ES-I3 (cell line): ENCODE measurements at regions not wholly inside any gene's neighbourhood (a gene's known extent, or its start where the extent isn't known, plus 50 kb on each side); places are given as distances from the start of the nearest gene placed in this dataset.

Experiments used
- H3K36me3 ChIP-seq: 2 replicates; pipeline ENCODE4 v1.6.1; 2013; ENCODE audit warnings: mild to moderate bottlenecking, low read length, control low read depth, moderate library complexity; ENCODE audit not compliant: insufficient read depth
- H3K4me1 ChIP-seq: 2 replicates; pipeline ENCODE4 v1.6.1; 2013; ENCODE audit warnings: mild to moderate bottlenecking, control low read depth, low read length; ENCODE audit not compliant: insufficient read depth
- H3K9ac ChIP-seq: 2 replicates; pipeline ENCODE4 v1.6.1; 2013; ENCODE audit warnings: low read depth, mild to moderate bottlenecking, low read length, moderate library complexity
- H3K9me3 ChIP-seq: 2 replicates; pipeline ENCODE4 v1.6.1; 2013; ENCODE audit warnings: mild to moderate bottlenecking, low read length, moderate library complexity; ENCODE audit not compliant: control insufficient read depth, insufficient read depth

DNA sequence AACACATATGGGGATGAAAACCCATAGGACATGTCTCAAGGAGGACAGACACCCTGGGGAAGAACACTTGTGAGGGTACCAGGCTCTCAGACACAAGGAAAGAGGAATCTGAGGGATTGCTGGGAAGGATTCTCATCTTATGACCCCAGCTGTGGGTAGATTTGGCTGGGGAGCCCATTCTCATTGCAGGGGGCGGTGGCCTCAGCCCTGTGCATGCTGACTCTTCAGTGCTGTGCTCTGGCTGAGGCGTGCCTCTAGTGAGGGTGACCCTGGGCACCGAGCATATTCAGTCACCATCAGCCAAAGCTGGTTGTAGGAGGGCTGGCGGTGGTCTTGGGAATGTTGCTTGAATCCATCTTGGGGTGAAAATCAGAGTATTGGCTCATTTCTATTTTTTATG lies 140.7 kb downstream of the TM9SF2 start:
- H3K36me3 ChIP-seq = no peaks in the 10 kb centered on the region
- no peaks in the 10 kb centered on the region for H3K4me1 ChIP-seq
- H3K9me3 ChIP-seq = no peaks in the 10 kb centered on the region
- no peak overlapping the region for H3K9ac ChIP-seq

DNA sequence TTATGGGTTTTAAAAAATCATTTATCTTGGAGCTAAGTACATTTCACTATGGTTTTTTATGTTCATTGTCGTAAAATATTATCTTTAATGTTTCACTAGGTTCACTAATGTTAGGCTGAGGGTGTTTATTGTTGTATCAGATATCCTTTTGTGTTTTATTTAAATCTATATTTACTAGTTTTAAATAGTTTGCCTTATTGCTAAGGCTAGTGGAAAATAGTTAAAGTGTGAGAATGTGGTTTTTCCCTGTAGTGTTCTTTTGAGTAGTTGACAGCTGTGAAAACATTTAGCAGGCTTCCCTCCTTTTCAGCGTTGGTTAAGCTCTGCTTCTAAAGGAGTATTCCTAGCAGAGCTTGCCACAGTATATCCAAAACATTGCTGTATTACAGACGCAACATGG lies 139.0 kb downstream of the TM9SF2 start:
- no peaks in the 10 kb centered on the region for H3K4me1 ChIP-seq
- H3K36me3 ChIP-seq = no peaks in the 10 kb centered on the region
- H3K9ac ChIP-seq = no peak overlapping the region
- H3K9me3 ChIP-seq = no peaks in the 10 kb centered on the region

DNA sequence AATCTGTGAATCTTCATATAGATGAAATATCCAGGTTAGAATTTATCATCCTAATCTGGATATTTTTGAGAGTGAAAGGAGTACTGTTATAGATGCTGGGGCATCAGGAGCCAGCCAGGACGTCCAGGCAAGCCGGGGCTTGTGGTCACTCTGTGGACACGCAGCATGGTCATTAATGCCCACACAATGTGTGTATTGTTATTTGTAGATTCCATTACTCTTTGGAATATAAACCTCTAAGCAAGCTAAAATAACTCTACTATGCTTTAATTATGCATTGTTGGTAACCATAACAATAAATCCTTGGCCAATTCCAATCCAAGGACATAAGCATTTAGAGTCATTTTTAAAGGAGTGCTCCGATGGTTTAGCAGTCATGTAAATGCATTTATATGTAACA lies 137.9 kb downstream of the TM9SF2 start:
- Histone ChIP-seq H3K9me3 (no peaks in the 10 kb centered on the region), H3K4me1 (no peaks in the 10 kb centered on the region), H3K9ac (no peak overlapping the region), H3K36me3 (no peaks in the 10 kb centered on the region)

DNA sequence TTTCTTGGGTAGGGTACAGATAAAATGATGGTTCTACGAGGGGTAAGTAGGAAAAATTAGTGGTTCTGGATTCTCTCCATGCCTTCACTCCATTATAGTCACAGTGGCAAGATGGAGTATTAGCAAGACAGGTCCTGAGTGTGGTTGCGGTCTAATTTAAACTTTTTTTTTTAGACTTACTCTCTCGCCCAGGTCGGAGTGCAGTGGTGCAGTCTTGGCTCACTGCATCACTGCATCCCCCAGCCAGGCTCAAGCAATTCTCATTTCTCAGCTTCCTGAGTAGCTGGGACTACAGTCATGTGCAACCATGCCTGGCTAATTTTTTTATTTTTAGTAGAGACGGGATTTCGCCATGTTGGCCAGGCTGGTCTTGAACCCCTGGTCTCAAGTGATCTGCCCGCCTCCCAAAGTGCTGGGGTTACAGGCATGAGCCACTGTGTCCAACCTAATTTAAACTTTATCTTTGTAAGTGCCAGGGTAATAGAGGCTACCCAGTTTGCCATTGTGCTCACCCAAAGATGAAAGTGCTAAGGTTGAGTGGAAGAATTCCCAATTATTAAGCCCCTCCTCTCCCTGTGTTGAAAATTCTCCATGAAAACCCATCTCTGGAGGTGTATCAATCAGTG lies 135.6 kb downstream of the TM9SF2 start:
- Histone ChIP-seq H3K36me3 (no peaks in the 10 kb centered on the region), H3K9ac (no peak overlapping the region), H3K9me3 (no peaks in the 10 kb centered on the region), H3K4me1 (no peaks in the 10 kb centered on the region)

DNA sequence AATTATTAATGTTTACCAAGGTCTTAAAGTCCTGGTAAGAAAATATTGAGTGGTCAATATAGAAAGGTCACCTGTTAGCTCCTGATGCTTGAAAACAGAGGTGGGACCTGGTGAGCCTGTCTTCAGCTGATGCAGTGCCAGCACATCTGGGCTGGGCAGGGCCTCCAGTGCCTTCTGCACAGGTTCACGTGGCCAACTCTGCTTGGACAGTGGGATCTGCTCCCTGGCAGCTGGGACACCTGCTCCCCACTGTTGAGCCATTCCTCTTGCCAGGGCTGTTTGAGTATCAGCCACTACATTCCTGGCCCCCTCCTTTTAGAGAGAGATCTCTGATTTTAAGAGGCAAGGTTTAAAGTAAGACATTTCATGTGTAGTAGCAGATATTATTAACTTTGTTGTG lies 135.0 kb downstream of the TM9SF2 start:
- Histone ChIP-seq H3K36me3 (no peaks in the 10 kb centered on the region), H3K9me3 (no peaks in the 10 kb centered on the region), H3K9ac (no peak overlapping the region), H3K4me1 (no peaks in the 10 kb centered on the region)

DNA sequence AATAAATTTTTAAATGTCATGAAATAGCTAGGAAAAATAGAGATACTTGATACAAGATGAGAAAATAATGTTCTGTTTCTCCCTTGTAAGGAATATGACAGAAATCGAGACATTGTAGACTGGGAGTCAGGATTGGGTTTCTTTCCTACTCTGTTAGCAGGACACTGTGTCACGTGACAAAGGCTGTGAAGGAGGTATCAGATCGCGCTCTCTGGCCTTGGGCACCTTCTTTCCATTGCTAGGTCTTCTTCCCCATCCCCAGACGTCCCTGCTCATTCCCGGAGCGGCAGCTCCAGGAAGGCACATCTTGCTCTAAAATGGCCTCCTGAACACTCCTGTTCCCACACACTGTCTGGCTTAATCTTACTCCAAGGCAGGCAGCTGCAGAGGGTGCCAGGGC lies 133.4 kb downstream of the TM9SF2 start:
- Histone ChIP-seq H3K4me1 (no peaks in the 10 kb centered on the region), H3K36me3 (no peaks in the 10 kb centered on the region), H3K9me3 (no peaks in the 10 kb centered on the region), H3K9ac (no peak overlapping the region)

DNA sequence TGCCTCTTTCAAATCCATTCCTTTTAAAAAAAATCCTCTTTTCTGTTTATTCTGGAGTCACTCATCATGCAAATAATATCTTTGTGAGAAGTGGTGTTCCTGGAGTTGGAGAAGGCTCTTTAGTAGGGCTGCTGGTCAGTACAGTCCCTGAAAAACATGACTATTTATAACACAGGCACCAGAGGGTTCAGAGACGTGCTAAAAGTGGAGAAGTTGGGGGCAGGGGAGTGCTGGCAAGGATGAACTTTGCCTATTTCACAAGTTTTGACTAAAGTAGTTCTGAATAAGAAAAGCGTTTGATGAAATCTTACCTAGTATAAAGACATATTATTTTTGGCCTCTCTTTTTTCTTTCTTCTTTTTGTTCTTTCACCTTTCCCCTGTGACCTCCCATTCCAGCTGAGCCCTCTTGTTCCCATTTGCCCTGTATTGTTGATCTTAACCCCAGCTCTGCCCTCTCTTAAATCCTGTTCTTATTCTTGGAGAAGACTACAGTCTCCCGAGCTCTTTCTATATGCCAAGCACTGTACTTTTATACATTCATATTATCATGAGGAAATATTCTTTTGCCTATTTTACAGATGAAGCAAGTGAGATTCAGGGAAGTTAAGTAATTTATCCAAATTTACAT lies 129.1 kb downstream of the TM9SF2 start:
- H3K9me3 ChIP-seq = no peaks in the 10 kb centered on the region
- H3K36me3 ChIP-seq = no peaks in the 10 kb centered on the region
- peaks cover 13% of the 10 kb centered on the region; the same call in 1 of the 2 replicates for H3K4me1 ChIP-seq
- no peak overlapping the region for H3K9ac ChIP-seq

DNA sequence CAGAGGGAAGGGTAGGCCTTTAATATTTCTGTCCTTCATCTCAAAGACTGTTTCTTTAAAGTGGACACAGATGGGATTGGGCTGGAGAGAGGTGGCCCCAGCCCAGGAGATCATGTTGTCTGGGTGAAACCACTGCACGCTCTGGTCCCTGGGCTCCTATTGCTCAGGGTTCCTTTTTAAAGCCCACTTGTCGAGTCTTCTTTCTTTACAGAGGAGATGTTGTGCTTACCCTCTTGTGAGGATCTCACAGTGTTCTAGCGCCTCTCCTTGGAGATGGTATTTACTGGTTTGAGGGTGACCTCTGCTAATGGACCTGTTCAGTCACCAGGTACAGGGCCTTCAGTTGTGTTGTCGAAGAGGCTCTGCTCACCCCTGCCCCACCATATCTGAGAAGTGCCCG lies 128.4 kb downstream of the TM9SF2 start:
- no peaks in the 10 kb centered on the region; the same call in 1 of the 2 replicates for H3K36me3 ChIP-seq
- H3K9ac ChIP-seq = no peak overlapping the region
- no peaks in the 10 kb centered on the region for H3K9me3 ChIP-seq
- peaks cover 17% of the 10 kb centered on the region for H3K4me1 ChIP-seq

DNA sequence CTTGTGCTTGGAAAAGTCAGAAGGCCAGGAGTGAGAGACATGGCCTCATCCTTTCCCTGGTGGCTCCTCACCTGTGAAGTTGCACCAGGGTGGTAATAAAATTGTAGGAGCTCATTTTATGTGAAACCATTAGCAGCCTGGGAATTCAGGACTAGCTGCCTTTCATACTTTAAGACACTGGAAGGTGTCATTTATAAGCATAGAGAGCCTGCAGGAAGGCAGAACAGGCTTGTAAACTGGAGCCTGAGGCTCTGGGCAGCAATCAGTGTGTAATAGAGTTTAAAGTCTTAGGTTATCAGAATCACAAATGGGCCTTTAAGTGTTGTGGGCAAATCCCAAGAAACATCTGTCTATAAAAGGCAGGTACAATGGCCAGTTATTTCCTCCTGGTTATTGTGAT lies 127.2 kb downstream of the TM9SF2 start:
- Histone ChIP-seq H3K9ac (no peak overlapping the region), H3K36me3 (no peaks in the 10 kb centered on the region; the same call in 1 of the 2 replicates), H3K4me1 (peaks cover 20% of the 10 kb centered on the region), H3K9me3 (no peaks in the 10 kb centered on the region)

DNA sequence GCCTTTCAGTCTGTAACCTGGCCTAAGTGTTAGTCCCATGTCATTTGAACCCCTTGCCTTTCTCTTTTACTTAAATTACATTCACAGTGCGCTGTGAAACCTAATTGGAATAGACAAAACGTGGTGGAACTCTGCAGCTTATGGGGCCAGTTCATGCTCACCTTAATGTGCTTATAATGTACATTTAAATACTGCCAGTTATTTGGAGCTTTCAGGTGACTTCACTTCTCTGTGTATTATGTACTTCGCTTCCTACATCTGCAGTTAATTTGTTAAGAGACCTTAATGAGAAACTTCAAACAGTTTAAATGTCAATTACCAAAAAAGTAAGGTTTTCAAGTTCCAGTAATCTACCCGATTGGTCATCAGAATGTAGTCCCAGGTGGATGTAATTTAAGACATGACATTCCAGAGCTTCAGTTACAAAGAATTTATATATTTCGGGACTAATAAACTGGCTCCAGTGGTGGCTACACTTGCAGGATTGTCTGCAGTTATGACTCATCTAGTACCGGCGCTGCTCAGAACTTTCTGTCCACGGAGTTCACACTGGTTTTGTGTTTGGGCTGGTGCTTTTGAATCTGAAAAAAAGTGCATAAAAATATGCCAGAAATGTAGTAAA lies 125.3 kb downstream of the TM9SF2 start:
- H3K9me3 ChIP-seq = no peaks in the 10 kb centered on the region
- H3K9ac ChIP-seq = no peak overlapping the region
- H3K4me1 ChIP-seq = peaks cover 20% of the 10 kb centered on the region
- H3K36me3 ChIP-seq = no peaks in the 10 kb centered on the region; the same call in 1 of the 2 replicates

DNA sequence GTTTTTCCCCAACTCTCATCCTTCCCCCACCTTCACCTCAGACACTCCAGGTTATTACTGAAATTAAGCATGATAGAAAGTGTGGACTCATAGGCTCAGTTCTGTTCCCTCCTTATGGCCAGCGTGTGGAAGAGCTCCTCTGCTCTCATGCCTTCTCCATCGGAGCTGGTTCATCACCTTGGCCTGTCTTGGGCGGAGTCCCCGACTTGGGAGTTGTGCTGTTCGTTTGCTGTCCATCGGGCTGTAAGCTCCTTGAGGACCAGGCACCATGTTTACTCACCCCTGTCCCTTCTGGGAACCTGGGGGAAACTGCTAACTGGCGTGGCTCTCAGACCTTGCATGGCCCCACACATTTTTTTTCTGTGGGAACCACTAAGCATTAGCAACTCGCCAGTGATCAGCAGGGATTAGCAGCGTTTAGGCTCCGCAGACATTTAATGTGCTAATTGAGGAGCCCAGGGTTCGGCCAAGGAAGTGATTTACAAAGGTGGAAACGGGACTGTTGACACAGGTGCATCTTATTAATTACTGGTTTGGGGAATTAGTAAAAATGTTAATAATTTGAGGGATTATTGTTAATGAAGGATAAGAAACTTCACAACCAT lies 123.8 kb downstream of the TM9SF2 start:
- H3K4me1 ChIP-seq = peaks cover 20% of the 10 kb centered on the region
- no peaks in the 10 kb centered on the region for H3K9me3 ChIP-seq
- no peak overlapping the region for H3K9ac ChIP-seq
- H3K36me3 ChIP-seq = no peaks in the 10 kb centered on the region; the same call in 1 of the 2 replicates

DNA sequence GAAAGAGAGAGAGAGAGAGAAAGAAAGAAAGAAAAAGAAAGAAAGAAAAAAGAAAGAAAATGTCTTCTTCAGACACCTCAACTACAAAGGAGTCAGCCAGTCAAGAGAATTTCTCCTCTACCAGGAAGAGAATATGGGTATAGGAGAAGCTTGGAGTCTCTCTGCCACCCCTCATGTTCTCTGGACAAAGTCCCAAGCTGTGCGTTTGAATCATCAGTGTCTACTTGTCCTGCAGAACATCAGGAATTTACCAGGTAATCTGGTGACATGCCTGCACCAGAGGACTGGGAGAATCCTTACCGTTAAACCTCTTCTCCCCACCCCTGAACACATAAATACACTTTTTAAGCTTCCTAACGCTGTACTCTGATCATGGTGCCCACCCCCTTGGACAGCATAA lies 119.5 kb downstream of the TM9SF2 start:
- Histone ChIP-seq H3K9me3 (no peaks in the 10 kb centered on the region), H3K36me3 (no peaks in the 10 kb centered on the region; the same call in 1 of the 2 replicates), H3K9ac (no peak overlapping the region), H3K4me1 (peaks cover 13% of the 10 kb centered on the region)

DNA sequence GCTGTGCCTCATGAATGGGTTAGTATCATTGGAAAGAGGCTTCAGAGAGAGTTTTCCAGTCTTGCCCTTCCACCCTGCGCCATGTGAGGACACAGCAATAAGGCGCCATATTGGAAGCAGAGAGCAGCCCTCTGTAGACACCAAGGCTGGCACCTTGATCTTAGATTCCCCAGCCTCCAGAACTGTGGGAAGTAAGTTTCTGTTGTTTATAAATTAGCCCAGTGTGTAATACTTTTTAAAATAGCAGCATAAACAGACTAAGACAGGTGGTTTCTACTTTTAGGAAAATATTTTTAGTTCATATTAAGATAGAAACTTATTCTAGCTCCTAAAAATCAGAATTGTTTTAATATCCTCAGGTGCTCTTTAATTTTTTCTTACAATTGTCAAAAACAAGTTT lies 117.9 kb downstream of the TM9SF2 start:
- Histone ChIP-seq H3K4me1 (peaks cover 14% of the 10 kb centered on the region), H3K9me3 (no peaks in the 10 kb centered on the region), H3K36me3 (no peaks in the 10 kb centered on the region), H3K9ac (no peak overlapping the region)

DNA sequence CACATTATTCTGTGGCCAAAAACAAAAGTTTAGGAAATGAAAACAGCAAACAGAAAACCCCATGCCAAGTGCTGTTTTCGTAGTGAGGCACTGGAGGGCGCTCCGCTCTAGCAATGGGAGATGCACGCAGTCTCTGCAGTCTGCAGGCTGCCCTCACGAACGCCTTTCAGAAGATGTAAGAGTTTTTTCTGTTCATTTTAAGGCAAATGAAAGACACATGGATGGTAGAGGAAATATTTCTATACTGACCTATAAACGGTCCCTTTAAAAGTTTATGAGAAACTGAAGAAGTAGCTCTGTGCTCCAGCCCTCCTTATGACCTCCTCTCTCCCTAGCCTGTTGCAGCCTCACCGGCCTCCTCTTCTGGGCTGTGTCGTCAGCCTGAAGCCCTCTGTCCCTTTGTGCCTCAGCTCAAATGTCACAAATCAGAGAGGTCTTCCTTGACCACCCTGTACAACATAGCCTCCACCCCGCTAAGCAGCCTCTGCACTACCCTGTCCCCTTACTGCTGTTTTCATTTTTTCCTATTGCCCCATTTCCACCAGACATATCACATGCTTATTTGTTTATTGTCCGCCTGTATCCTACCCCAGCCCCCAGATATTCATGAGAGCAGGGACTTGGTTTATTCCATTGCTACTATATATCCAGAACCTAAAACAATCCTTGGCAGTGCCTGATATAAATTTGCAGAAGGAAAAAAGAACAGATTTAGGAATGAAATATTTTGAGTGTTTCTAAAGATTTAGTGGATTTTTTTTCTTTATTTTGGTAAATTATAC lies 116.4 kb downstream of the TM9SF2 start:
- Histone ChIP-seq H3K4me1 (peaks cover 15% of the 10 kb centered on the region), H3K9me3 (no peaks in the 10 kb centered on the region), H3K36me3 (no peaks in the 10 kb centered on the region), H3K9ac (no peak overlapping the region)
